Effector memory CD8-positive, alpha-beta T cell (primary cell): ENCODE measurements at regions not wholly inside any gene's neighbourhood (a gene's known extent, or its start where the extent isn't known, plus 50 kb on each side); places are given as distances from the start of the nearest gene placed in this dataset.

Experiments used
- ATAC-seq: fragments of 150-1000 bp; cut with Tn5 transposase; replicated peaks from 2 replicates; pipeline ENCODE4 v1.10.0; 2021; ENCODE audit warnings: mild to moderate bottlenecking, moderate library complexity
- DNase-seq, 3 experiments: peaks; one replicate each; pipeline ENCODE4 v3.0.0; 2021
- H3K27ac Mint-ChIP-seq, 2 donors: one replicate each; pipeline ENCODE4 v1.8.0; 2022; ENCODE audit warnings: mild to moderate bottlenecking in 2 of 2, mixed read lengths in 2 of 2, moderate library complexity in 2 of 2
- H3K27me3 Mint-ChIP-seq, 2 donors: one replicate each; pipeline ENCODE4 v1.8.0; 2022; ENCODE audit warnings: mixed read lengths in 2 of 2
- H3K36me3 Mint-ChIP-seq: one replicate; pipeline ENCODE4 v1.8.0; 2022; ENCODE audit warnings: mild to moderate bottlenecking, moderate library complexity, mixed read lengths; ENCODE audit not compliant: insufficient read depth
- H3K4me1 Mint-ChIP-seq, 2 donors: one replicate each; pipeline ENCODE4 v1.8.0; 2022; ENCODE audit warnings: low read depth in 2 of 2, mixed read lengths in 2 of 2
- H3K4me3 Mint-ChIP-seq, 2 donors: one replicate each; pipeline ENCODE4 v1.8.0; 2022; ENCODE audit warnings: mild to moderate bottlenecking in 2 of 2, mixed read lengths in 2 of 2, moderate library complexity in 2 of 2
- H3K9me3 Mint-ChIP-seq, 2 donors: one replicate each; pipeline ENCODE4 v1.8.0; 2022; ENCODE audit warnings: mixed read lengths in 2 of 2

DNA sequence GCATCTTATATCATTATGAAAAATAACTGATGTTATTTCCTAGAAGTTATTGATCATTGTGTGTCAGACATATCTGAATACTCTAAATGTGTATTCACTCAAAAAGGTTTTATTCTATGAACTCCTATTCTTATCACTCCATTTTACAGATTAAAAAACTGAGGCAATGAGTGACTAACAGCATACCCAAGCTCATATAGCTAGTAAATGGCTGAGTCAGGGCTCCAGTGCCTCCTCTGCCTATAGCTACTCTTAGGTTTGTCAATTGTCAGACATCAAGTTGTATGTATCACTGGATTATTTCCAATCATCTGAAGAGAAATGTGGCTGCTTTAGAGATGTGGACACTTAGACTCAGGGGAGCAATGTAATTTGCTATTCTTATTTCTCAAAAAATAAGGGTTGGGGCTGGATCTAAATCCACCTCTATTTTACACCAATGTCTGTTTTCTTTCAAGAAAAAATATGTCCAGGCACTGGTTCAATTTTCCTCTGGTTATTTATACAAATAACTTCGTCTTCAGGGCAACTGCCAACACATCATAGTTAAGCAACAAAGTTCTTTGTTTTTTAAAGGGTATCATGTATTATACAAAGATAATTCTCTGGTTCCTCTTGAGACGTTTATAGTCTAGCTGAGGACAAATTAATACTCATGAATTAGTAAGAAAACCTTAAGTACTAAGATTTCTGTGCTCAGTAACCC lies 328.9 kb upstream of the MAF start:
- Mint-ChIP-seq H3K9me3 (no peaks in the 10 kb centered on the region), H3K4me3 (no peak overlapping the region), H3K27me3 (peaks cover 0 to 4% of the 10 kb centered on the region in 2 donors), H3K36me3 (no peaks in the 10 kb centered on the region), H3K4me1 (no peaks in the 10 kb centered on the region), H3K27ac (no peak overlapping the region)
- ATAC-seq, result no peak
- DNase-seq, result no peak

DNA sequence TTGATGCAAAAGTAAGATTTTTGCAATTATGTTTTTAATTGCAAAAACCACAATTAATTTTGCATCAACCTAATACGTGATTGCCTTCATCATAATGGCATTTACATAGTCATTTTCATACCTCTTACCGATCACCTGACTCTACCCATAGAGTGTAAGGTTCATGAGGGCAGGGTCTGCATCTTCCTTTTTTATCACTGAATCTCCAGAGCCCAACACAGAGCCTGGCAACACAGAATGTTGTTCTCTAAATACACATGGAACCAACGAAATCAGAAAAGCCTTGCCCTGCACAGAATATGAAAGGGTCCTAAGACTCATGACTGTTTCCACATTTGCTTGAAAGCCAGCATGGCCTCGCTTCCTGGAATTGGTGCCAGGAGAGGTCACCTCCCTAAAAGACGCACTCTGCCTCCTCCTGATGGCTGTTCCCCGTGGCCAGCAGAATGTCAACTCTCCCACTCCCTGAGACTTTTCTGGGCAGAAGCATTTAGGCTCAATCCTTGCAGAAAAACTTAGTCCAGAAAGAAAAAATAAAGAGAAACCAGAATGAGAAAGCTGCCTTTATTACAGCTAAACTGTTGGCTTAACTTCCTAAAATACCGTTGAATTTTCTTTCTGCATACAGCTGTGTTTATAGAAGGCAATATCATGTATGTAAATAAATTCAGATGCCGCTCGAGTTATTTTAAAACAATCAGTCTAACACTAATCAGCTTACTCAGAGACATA lies 327.8 kb upstream of the MAF start:
- no peak overlapping the region for H3K4me3 Mint-ChIP-seq
- H3K36me3 Mint-ChIP-seq, result no peaks in the 10 kb centered on the region
- ATAC-seq (no peak), DNase-seq (no peak)
- H3K4me1 Mint-ChIP-seq, result no peaks in the 10 kb centered on the region
- H3K9me3 Mint-ChIP-seq, result no peaks in the 10 kb centered on the region
- peaks cover 0 to 4% of the 10 kb centered on the region in 2 donors for H3K27me3 Mint-ChIP-seq
- H3K27ac Mint-ChIP-seq, result no peak overlapping the region

DNA sequence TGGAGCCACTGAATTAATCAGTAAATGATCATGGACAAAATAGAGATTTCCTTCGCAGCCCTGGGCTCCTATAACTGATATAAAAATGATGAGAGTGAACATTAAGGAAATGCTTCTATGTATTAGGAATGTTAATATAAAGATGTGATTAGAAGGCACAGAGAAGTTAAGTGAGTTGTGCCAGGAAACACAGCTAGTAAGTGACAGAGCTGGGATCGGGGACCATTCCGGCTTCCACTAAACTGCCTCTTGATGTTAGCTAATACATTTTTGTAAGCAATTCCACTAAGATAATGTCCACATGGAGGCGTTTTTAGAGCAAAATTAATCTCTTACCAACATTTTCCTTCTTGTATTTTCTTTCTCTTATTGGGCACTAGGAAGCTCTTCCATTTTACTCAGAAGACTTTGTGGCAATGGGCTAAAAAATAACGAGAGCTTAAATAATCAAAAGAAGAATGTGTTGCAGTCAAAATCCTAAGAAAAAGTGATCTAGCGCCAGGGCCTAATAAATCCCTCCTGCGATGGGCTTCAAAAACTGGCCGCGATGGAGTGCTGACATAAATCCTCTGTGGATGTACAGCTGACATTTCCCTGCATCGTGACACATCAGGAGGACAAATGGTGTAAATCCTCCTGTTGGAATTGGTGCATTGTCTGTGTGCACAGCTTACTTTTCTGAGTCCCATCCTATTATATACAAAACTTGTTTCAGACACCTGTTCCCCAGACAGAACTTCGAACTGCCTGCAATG lies 326.1 kb upstream of the MAF start:
- H3K4me1 Mint-ChIP-seq, result no peaks in the 10 kb centered on the region

DNA sequence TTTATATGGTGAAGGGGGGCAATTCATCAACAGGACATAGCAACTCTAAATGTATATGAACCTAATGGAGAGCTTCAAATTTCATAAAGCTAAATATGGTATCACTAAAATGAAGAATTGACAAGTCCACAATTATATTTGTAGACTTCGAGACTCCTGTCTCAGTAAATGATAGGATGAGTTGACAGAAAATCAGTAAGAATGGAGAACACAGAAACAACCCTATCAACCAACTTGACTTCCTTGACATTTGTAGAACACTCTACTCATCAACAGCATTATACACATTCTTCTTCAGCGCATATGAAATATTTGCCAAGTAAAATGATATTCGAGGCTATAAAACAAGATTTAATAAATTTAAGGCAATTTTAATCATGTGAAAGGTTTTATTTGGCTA lies 322.9 kb upstream of the MAF start:
- H3K36me3 Mint-ChIP-seq, result no peaks in the 10 kb centered on the region
- H3K27me3 Mint-ChIP-seq, result peaks cover 17 to 25% of the 10 kb centered on the region in 2 donors
- no peak for DNase-seq
- no peak overlapping the region for H3K4me3 Mint-ChIP-seq
- H3K4me1 Mint-ChIP-seq, result no peaks in the 10 kb centered on the region
- H3K9me3 Mint-ChIP-seq, result no peaks in the 10 kb centered on the region
- ATAC-seq, result no peak
- no peak overlapping the region for H3K27ac Mint-ChIP-seq

More for the DNA sequence above, 326.1 kb upstream of the MAF start:
- Mint-ChIP-seq H3K9me3 (no peaks in the 10 kb centered on the region), H3K36me3 (no peaks in the 10 kb centered on the region), H3K27ac (no peak overlapping the region), H3K4me3 (no peak overlapping the region), H3K27me3 (peaks cover 0 to 9% of the 10 kb centered on the region in 2 donors)
- DNase-seq (no peak), ATAC-seq (no peak)

DNA sequence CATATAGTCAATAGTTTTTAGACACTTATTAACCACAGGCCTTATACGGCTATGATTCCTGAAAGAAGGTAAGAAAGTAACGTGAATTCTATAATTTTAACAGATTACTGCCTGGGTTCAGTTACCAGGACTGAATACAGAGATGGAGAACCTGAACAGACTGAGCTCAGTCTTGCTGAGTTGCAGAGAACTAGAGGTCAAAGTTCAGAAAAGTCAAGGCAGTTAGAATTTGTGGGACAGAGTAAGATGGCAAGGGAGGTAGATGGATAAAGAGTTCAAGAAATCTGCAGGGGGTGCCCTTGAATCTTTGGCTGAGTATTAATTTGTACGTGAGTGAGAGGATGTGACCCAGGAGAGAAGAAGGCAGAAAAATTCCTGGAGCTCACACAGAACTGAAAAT lies 320.1 kb upstream of the MAF start:
- Mint-ChIP-seq H3K27ac (no peak overlapping the region), H3K4me1 (no peaks in the 10 kb centered on the region), H3K27me3 (peaks cover 25 to 33% of the 10 kb centered on the region in 2 donors), H3K9me3 (no peaks in the 10 kb centered on the region), H3K36me3 (no peaks in the 10 kb centered on the region), H3K4me3 (no peak overlapping the region)
- no peak for DNase-seq
- ATAC-seq, result no peak

DNA sequence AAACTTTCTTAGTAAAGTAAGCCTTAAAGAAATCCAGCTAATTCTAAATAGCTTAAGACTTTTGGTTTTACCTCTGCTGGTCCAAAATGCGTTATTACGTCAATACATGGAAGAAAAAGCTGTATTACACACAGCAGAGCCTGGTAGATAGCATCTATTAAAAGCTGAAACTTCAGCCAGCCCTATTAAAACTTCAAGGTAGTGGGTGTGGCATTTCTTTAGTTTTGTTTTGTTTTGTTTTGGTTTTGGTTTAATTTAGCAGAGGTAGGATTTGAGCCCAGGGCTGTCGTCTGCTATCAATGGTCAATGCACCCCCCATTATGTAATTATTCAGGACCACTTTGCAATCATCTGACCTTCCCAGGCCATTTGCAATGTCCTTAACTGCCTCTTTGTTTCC lies 318.4 kb upstream of the MAF start:
- ATAC-seq, result no peak

DNA sequence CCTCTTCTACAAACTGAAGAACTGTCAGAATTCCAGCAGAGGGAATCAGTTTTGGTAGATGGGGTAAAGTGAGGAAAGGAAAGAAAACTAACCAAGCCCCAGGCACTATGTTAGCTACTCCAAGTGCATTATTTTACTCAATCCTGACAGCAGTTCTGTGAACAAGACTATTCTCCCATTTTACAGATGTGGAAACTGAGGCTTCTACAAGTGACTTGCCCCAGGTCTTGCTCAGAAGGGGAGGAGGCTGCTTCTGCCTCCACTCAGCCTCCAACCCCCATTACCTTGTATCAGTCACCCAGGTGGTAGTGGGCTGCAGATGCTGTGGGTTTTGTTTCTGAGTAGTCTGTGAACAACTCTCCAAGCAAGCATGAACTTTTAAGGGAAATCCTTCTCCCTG lies 315.2 kb upstream of the MAF start:
- H3K9me3 Mint-ChIP-seq, result peaks cover 0 to 2% of the 10 kb centered on the region in 2 donors
- no peak for DNase-seq
- no peak overlapping the region for H3K4me3 Mint-ChIP-seq
- peaks cover 42 to 52% of the 10 kb centered on the region in 2 donors for H3K27me3 Mint-ChIP-seq
- no peaks in the 10 kb centered on the region for H3K4me1 Mint-ChIP-seq
- no peaks in the 10 kb centered on the region for H3K36me3 Mint-ChIP-seq
- no peak overlapping the region for H3K27ac Mint-ChIP-seq
- ATAC-seq, result no peak

More for the DNA sequence above, 318.4 kb upstream of the MAF start:
- Mint-ChIP-seq H3K4me1 (no peaks in the 10 kb centered on the region), H3K36me3 (no peaks in the 10 kb centered on the region), H3K9me3 (peaks cover 0 to 2% of the 10 kb centered on the region in 2 donors), H3K27ac (no peak overlapping the region), H3K4me3 (no peak overlapping the region), H3K27me3 (peaks cover 42% of the 10 kb centered on the region in 2 donors)
- no peak for DNase-seq

DNA sequence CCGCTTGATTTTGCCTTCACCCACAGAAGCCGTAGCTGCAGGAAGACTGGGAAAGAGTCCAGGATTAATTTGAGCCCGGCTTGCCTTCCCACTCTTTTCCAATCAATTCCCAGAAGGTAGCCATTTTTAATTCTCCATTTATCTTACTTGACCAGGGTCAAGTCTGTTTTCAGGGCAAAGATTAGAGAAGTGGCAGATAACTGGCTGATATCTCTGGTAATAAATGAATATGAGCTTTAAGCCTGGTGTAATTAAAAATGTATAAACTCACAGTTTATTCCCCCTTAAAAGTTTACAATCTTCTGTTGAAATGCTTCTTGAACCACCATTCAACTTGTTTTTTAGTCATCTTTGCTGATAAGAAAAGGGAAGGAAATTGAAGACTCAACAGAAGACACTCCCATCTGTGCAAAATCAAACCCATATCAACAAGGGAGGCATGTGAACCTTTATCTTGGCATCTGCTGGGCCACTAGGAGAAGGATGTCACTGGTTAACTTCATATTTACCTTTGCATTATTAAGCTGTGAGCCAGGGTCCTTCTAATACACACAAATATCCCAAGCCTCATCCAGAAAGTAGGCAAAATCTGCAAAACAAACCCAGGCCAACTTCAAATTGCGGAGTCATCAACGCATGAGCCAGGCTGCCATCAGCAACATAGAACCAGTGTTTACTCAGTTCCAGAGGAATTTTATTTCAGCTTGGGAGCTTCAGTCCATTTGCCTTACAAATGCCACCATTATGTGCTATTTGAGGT lies 314.6 kb upstream of the MAF start:
- Mint-ChIP-seq H3K36me3 (no peaks in the 10 kb centered on the region), H3K27me3 (peaks cover 37 to 49% of the 10 kb centered on the region in 2 donors), H3K4me3 (no peak overlapping the region), H3K9me3 (peaks cover 0 to 2% of the 10 kb centered on the region in 2 donors), H3K27ac (no peak overlapping the region), H3K4me1 (no peaks in the 10 kb centered on the region)
- ATAC-seq (no peak), DNase-seq (no peak)

DNA sequence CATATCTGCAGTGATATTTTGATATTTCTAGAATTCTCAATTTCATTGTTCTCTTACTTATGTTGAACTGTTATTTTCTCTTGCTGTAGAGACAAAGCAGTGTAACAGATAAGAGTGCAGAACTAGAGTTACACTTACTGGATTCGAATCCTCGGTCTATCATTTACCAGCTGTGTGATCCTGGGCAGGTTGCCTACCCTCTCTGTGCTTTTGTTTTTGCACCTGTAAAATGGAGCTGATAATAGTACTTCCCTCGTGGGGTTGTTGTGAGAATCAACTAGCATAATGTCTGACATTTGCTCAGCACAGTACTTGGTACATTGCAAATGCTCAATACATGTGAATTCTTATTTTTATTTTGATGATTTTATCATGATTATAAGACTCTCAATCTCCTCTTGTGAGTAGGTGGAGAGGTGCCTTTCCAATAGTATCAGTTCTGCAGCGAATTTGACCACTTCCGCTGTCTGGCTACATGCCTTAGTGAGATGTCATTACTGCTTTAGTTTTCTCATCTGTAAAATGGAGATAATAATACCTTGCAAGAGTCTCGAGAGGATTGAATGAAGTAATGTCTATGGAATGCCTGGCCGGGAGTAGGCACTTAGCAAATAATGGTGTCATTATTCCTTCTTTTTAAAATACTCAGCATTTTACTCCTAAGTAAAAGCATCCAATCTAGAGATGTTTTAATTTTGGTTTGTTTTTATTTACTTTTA lies 312.2 kb upstream of the MAF start:
- peaks cover 23 to 32% of the 10 kb centered on the region in 2 donors for H3K27me3 Mint-ChIP-seq
- no peaks in the 10 kb centered on the region for H3K36me3 Mint-ChIP-seq
- DNase-seq (no peak), ATAC-seq (no peak)
- no peak overlapping the region for H3K27ac Mint-ChIP-seq
- H3K9me3 Mint-ChIP-seq, result peaks cover 0 to 2% of the 10 kb centered on the region in 2 donors
- H3K4me1 Mint-ChIP-seq, result no peaks in the 10 kb centered on the region
- no peak overlapping the region for H3K4me3 Mint-ChIP-seq

DNA sequence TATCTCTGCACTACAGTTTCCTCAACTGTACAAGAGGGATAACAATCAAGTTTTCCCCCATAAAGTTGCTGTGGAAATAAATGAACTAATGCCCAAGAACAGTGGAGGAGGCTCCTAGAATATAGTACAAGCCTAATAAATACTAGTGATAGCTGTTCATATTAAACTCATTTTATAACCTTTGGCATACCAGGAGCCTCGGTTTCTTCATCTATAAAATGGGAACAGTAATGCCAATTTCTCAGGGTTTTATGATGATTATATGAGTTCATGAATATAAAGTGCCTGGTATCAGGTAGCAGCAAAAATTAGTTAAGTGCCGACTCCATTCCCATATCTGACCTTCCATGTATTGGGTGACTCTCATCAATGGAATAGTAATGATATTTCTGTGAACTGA lies 311.1 kb upstream of the MAF start:
- peaks cover 21 to 35% of the 10 kb centered on the region in 2 donors for H3K27me3 Mint-ChIP-seq
- no peaks in the 10 kb centered on the region for H3K36me3 Mint-ChIP-seq
- DNase-seq (no peak), ATAC-seq (no peak)
- H3K4me3 Mint-ChIP-seq, result no peak overlapping the region
- no peak overlapping the region for H3K27ac Mint-ChIP-seq
- no peaks in the 10 kb centered on the region for H3K4me1 Mint-ChIP-seq
- peaks cover 0 to 2% of the 10 kb centered on the region in 2 donors for H3K9me3 Mint-ChIP-seq

DNA sequence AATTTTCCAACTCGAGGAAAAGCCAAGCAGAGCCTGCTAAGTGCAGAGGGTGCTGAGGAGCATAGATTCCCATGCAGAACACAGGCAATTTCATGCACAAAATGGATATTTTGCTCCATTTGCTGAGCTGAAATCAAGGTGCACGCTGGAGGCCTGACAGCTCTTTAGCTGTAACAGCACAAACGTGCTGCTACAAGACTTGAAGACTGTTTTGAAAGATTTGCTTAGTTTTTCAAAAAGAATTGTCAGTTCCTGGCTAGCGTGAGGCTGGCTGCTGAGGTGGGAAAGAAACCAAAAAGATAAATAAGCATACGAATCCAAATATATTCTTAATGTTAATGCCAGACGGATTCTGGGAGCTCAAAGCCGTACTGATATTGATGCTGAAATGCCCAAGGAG lies 309.0 kb upstream of the MAF start:
- no peaks in the 10 kb centered on the region for H3K36me3 Mint-ChIP-seq
- no peak overlapping the region for H3K27ac Mint-ChIP-seq
- peaks cover 0 to under 1% of the 10 kb centered on the region in 2 donors for H3K9me3 Mint-ChIP-seq
- H3K27me3 Mint-ChIP-seq, result peaks cover 10 to 27% of the 10 kb centered on the region in 2 donors
- DNase-seq, result no peak
- H3K4me3 Mint-ChIP-seq, result no peak overlapping the region
- no peak for ATAC-seq
- no peaks in the 10 kb centered on the region for H3K4me1 Mint-ChIP-seq

DNA sequence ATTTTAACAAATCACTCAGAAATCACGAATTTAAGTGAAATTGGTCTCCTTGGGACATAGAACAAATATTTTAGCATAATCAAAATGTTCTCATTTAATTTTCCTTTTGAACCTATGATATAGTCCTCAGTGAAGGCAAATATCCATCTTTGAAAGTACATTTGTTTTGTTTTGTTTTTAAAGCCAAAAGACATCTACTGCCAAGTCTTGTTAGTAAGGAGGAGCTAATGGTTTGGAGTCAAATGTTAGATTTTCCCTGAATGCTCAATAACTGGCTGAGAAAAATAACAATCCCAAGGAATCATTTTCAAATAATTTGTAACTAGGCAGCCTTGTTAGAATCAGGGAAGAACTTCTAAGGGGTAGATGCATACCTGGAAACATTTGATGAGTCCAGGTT lies 302.9 kb upstream of the MAF start:
- Mint-ChIP-seq H3K27ac (no peak overlapping the region), H3K9me3 (no peaks in the 10 kb centered on the region), H3K4me3 (no peak overlapping the region), H3K27me3 (peaks cover 12 to 17% of the 10 kb centered on the region in 2 donors), H3K36me3 (no peaks in the 10 kb centered on the region), H3K4me1 (no peaks in the 10 kb centered on the region)
- no peak for DNase-seq
- no peak for ATAC-seq

DNA sequence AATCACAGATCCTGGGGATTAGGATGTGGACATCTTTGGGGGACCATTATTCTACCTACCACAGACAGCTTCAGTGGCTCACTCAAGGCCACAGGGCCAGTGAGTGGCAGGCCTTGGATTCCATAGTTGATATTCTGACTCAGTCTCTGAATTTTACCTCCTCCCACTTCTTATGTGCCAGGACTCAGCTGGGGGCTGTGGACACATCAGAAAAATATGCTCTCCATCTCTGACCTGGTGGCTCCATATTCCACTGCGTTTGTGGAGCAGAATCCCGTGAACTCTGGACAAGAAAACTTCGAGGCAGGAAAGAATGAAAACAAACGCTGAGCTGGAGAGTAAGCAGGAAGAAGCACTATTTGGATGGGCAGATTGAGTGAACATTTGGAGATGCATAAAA lies 301.8 kb upstream of the MAF start:
- H3K36me3 Mint-ChIP-seq, result no peaks in the 10 kb centered on the region

More for the DNA sequence above, 301.8 kb upstream of the MAF start:
- Mint-ChIP-seq H3K9me3 (no peaks in the 10 kb centered on the region), H3K4me1 (no peaks in the 10 kb centered on the region), H3K4me3 (no peak overlapping the region), H3K27me3 (peaks cover 10 to 17% of the 10 kb centered on the region in 2 donors), H3K27ac (no peak overlapping the region)
- no peak for DNase-seq
- ATAC-seq, result no peak
